SHP77 (cell line): ENCODE measurements at regions not wholly inside any gene's neighbourhood (a gene's known extent, or its start where the extent isn't known, plus 50 kb on each side); places are given as distances from the start of the nearest gene placed in this dataset.
A peak's percentile ranks its signal among the peaks of the same experiment; 100 is the strongest.

Experiments
- DNase-seq, 2 experiments: peaks; one replicate each; lab custom pipeline; 2025; lab: John Stamatoyannopoulos, UW

GRCh38 chr4:4735870-4736269 is 123.6 kb upstream of the MSX1 start:
- DNase-seq: no peak

GRCh38 chr4:4735136-4735750 is 124.2 kb upstream of the MSX1 start:
- DNase-seq: no peak

- no peak for DNase-seq
Observed at GRCh38 chr4:4734425-4734824, 125.0 kb upstream of the MSX1 start.

DNA sequence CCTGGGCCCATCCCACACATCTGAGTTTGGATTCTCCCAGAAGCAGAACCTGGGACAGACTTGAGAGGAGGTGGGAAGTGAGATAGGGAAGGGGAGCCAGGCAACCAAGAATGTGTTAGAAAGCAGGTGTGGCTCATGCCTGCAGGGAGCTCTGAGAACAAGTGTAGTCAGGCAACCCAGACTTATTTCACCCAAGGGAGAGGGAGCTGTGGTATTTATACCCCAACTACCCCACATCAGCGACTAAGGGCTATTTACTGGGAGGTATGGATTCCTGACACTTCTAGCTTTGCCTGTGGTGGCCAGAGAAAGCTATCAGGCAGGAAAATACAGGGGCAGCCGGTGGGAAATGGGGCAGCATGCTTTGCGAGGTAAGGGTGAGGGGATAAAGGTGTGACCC is 125.8 kb upstream of the MSX1 start:
- DNase-seq: no peak

GRCh38 chr4:4730249-4730648 is 129.2 kb upstream of the MSX1 start:
- no peak for DNase-seq

DNA sequence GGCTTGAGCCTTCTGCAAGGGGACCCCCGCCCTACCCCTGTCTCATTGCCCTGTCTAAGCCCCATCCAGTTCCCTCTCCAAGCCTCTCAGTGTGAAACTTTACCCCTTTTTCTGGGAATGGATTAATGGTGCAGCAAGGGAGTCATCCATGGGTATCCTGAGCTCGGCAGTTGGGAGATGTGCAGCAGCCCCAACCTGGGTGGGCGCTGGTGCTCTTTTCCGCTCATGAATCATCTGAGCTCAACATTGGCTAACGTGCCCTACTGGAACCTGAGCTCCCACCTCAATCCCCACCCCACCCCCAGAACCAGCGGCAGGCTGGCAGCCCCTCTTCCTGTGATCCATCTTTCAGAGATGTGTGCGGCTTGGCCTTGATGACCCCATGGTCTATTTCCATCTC is 130.3 kb upstream of the MSX1 start:
- DNase-seq: no peak

GRCh38 chr4:4727536-4727935 is 131.9 kb upstream of the MSX1 start:
- no peak for DNase-seq

- DNase-seq: no peak
Observed at GRCh38 chr4:4726051-4726450, 133.4 kb upstream of the MSX1 start.

GRCh38 chr4:4724321-4724720 is 135.1 kb upstream of the MSX1 start:
- no peak for DNase-seq

- DNase-seq: no peak
Observed at GRCh38 chr4:4721636-4722035, 137.8 kb upstream of the MSX1 start.

- peak; percentile 66 to 82 for DNase-seq
Observed at GRCh38 chr4:4720646-4721045, 138.8 kb upstream of the MSX1 start.

DNA sequence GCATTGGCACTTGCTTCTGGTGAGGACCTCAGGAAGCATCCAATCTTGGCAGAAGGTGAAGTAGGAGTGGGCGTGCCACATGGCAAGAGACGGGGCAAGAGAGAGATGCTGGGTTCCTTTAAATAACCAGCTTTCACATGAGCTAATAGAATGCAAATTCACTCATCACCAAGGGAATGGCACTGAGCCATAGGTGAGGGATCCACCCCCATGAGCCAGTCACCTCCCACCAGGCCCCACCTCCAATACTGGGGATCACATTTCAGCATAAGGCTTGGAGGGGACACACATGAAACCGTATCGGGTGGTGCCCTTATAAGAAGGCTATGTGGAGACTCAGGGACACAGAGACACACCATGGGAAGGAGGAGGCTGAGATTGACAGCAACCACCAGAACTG is 140.0 kb upstream of the MSX1 start:
- no peak for DNase-seq

- DNase-seq: no peak
Observed at GRCh38 chr4:4717692-4718091, 141.8 kb upstream of the MSX1 start.

GRCh38 chr4:4714331-4714730 is 145.1 kb upstream of the MSX1 start:
- no peak for DNase-seq

- DNase-seq: no peak
Observed at GRCh38 chr4:4712800-4713528, 146.5 kb upstream of the MSX1 start.

- DNase-seq: no peak
Observed at GRCh38 chr4:4711902-4712301, 147.6 kb upstream of the MSX1 start.

- no peak for DNase-seq
Observed at GRCh38 chr4:4709736-4710135, 149.7 kb upstream of the MSX1 start.

DNA sequence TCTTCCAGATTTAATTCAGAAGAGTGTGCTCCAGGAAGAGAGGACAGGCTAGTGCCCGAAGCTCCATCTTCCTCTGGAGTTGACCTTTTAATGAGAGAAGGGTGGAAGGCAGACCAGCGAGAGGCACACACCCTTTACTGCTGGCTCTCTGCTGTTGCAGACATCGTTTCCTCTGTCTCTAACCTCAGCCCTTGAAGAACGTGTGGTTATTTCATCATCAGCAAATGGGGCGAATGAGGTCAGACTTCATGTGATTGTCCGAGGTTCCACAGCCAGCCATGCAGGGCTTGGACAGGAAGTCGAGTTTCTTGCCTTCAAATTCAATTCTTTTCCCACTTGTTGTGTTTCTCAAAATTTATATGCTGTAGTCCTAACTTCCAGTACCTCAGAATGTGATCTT is 155.2 kb upstream of the MSX1 start:
- DNase-seq: no peak

DNA sequence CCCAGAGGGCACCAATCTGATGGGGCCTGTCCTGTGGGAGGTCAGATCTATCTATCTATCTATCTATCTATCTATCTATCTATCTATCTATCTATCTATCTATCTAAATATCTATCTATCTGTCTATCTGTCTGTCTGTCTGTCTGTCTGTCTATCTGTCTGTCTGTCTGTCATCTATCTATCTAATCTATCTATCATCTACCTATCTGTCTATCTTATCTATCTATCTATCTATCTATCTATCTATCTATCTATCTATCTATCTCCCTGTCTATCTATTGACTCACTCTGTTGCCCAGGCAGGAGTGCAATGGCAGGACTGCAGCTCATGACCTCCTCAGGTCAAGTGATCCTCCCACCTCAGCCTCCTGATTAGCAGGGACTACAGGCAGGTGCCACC is 155.7 kb upstream of the STX18 start:
- no peak for DNase-seq

DNA sequence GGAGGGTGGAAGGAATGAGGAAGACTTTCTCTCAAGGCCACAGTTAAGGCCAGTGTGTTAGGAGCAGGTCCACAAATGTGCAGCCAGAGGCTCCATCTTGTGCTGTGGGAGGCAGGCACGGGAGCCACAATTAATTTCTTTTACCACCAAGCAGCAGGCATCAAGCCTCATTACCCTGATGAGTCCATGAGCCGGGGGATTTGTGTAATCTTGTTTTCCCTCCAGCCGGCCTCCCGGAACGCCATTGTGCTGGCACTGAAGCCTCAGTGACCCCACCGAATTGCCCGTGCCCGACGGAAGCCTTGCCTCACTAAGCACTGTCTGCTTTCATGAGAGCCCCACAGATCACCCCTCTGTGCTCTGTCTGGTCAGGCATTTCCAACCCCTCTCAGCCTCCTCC is 154.7 kb upstream of the STX18 start:
- DNase-seq: no peak

DNA sequence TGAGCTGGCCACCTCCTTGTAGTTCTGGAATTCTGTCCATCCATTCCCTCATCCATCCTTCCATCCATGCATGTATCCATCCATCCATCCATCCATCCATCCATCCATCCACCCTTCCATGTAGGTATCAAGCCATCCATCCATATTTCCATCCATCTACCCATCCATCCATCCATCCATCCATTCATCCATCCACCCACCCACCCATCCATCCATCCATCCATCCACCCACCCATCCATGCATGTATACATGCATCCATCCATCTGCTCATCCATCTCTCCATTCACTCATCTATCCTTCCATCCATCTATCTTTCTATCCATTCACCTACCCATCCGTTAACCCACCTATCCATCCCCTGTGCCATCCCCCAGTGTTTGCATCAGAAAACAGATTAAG is 153.6 kb upstream of the STX18 start:
- no peak for DNase-seq

GRCh38 chr4:4694827-4695226 is 153.0 kb upstream of the STX18 start:
- no peak for DNase-seq

GRCh38 chr4:4694296-4694772 is 152.5 kb upstream of the STX18 start:
- peak; percentile 31 to 52 for DNase-seq

GRCh38 chr4:4693755-4694295 is 152.0 kb upstream of the STX18 start:
- no peak for DNase-seq
